ENCODE measurements at regions not wholly inside any gene's neighbourhood (a gene's known extent, or its start where the extent isn't known, plus 50 kb on each side); places are given as distances from the start of the nearest gene placed in this dataset.

- TF ChIP-seq CTCF (IDR thresholded peaks at IDR 0.05): no peak
- no peak for TF ChIP-seq ZFX (IDR thresholded peaks at IDR 0.05; ENCODE audit: borderline replicate concordance)
Observed at GRCh38 chr2:240302933-240303595, 132.4 kb upstream of the GPC1 start.

All from 22Rv1 (cell line).